ENCODE measurements at regions not wholly inside any gene's neighbourhood (a gene's known extent, or its start where the extent isn't known, plus 50 kb on each side); places are given as distances from the start of the nearest gene placed in this dataset.

DNA sequence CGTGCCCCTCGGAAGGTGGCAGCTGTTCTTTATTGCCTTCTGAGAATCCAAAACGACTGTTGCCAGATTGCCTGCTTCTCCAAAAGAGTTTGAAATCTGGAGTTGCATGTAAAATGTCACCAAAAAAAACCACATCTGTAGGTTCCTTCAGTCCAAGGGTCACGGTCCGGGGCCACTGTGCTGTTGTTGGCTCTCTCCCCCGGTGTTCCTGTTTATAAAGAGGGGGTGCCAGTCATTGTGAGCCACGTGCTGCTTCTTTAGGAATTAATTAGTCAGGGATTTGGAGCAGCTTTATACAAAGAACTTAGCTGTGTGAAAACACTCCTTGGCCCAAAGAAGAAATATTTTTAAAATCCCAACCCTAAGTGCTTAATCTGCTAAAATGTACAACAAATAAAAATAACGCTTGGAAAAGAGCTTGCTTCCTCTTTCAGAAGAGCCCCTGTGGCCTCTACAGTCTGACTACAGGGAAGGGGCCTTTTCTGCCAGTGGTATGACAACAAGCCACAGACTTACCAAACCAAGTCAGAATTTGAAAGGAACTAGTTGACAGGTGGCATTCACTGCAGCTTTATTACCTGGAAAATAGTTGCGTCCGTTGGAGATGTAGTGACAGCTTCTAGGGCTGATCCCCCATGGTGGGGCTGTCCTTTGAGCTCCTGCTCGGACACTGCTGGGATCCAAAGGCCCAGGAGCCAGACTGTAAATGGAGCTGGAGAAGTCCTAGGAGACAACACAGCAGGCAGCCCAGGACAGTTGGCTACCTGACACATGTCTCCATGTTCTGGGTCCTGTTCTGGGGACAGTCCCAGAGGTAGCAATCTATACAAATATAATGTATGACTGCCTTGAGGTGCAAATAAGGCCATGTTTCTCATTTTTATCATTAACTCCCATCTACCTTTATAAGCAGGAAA is 84.5 kb upstream of the SLC1A4 start:
- no peak overlapping the region for H3K4me3 ChIP-seq (ENCODE audit: low read length)
- no peak for DNase-seq (ENCODE audit: low read depth)
- TF ChIP-seq CTCF (IDR thresholded peaks at IDR 0.05; ENCODE audit: insufficient read depth, low read depth, low read length, missing control alignments) = no peak

DNA sequence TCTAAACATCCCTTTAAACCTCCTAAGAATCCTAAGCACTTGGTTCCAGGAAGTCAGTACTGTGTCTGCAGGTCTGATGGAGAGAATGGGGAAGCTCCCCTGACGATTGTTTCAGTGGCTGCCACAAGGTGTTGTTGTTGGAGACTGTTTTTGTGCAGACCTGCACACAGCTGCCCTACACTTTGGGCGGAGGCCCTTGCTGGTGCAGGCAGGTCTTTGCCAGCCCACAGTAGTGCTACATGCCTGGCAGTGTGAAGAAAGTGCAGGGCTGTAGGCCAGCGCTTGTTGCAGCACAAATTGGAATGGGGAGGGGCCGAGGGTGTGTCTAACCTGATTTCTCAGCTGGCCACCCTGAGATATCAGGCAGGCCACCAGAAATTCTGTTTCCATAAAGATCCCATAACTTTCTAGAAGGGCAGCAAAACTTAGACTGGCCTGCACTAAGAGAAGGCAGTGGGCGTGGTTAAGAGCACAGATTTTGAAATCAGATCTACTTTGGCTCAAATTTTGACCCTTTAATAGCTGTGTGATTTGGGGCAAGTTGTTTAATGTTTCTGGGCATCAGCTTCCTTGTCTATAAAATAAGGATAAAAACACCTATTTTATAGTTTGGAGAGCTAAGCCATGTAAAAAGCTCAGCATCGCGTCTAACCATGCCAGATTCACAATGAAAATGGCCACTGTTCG is 83.7 kb upstream of the SLC1A4 start:
- peak; percentile 81 for DNase-seq (ENCODE audit: low read depth)
- H3K4me3 ChIP-seq (ENCODE audit: low read length) = no peak overlapping the region
- peak; percentile 38 for TF ChIP-seq CTCF (IDR thresholded peaks at IDR 0.05; ENCODE audit: insufficient read depth, low read depth, low read length, missing control alignments)

DNA sequence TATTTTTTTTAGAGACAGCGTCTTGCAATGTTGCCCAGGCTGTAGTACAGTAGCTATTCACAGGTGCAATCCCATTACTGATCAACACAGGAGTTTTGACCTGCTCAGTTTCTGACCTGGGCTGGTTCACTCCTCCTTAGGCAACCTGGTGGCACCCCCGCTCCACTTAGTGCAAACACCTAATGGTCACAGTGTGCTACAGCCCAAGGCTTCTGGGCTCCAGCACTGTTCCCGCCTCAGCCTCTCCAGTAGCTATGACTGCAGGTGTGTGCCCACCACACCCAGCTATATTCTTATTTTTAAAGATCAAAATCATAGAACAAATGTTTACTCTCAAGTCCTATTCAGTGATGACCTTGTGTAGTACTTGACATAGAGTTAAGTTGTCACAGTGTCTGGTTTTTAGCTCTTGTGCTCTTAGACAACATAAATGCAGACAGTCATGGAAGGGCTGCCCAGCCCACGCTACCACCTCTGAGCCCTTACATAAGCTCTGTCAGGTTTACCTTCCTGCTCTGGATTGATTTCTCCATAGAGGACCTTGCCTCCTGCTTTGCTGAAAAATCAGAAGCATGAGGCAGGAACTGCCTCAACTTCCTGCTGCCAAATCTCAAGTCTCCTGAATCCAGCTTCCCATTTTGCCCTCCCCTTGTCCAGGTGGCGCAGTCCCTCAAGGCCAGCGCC is 82.2 kb upstream of the SLC1A4 start:
- no peak for DNase-seq (ENCODE audit: low read depth)
- TF ChIP-seq CTCF (IDR thresholded peaks at IDR 0.05; ENCODE audit: insufficient read depth, low read depth, low read length, missing control alignments) = no peak
- H3K4me3 ChIP-seq (ENCODE audit: low read length) = no peak overlapping the region

- TF ChIP-seq CTCF (IDR thresholded peaks at IDR 0.05; ENCODE audit: insufficient read depth, low read depth, low read length, missing control alignments) = no peak
- H3K4me3 ChIP-seq (ENCODE audit: low read length) = no peak overlapping the region
- no peak for DNase-seq (ENCODE audit: low read depth)
Measured at GRCh38 chr2:64908406-64908805, 80.8 kb upstream of the SLC1A4 start.

DNA sequence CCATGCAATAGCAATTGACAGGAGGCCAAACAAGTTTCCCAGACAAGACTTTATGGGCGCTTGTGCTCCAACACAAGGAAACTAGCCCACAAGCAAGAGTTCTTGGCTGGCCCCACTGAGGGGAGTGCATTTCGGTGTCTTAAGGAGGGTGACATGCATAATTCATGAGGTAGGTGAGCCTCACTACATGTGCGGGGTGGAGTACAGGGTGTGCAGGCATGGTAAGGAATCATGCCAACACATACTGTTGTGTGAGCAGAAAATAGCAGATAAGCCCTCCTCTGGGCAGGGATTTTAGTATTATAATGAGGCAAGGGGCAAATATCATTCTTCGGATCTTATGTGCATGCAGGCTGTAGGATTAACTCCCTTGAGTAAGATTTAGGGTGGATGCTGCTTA is 78.7 kb upstream of the SLC1A4 start:
- no peak overlapping the region for H3K4me3 ChIP-seq (ENCODE audit: low read length)
- no peak for DNase-seq (ENCODE audit: low read depth)
- TF ChIP-seq CTCF (IDR thresholded peaks at IDR 0.05; ENCODE audit: insufficient read depth, low read depth, low read length, missing control alignments) = no peak

- no peak overlapping the region for H3K4me3 ChIP-seq (ENCODE audit: low read length)
- TF ChIP-seq CTCF (IDR thresholded peaks at IDR 0.05; ENCODE audit: insufficient read depth, low read depth, low read length, missing control alignments) = no peak
- DNase-seq (ENCODE audit: low read depth) = no peak
Measured at GRCh38 chr2:64910972-64911433, 78.2 kb upstream of the SLC1A4 start.
